SK-N-SH (cell line): ENCODE measurements at regions not wholly inside any gene's neighbourhood (a gene's known extent, or its start where the extent isn't known, plus 50 kb on each side); places are given as distances from the start of the nearest gene placed in this dataset.

ENCODE experiments used
- ELF1 ChIP-seq: IDR thresholded peaks from 2 replicates; pipeline ENCODE4 v1.4.0; 2012
- NFIC ChIP-seq: IDR thresholded peaks from 2 replicates; pipeline ENCODE4 v1.4.0; 2012; ENCODE audit warnings: borderline replicate concordance
- RCOR1 ChIP-seq: fragments of 150-350 bp; IDR thresholded peaks from 2 replicates; pipeline ENCODE4 v1.6.1; 2017; ENCODE audit warnings: antibody characterized with exemption, low read length
- SMC3 ChIP-seq: IDR thresholded peaks from 2 replicates; pipeline ENCODE4 v1.6.1; 2012; ENCODE audit warnings: low read depth, low read length, improper control_type of control experiment
- TAF1 ChIP-seq: IDR thresholded peaks from 2 replicates; pipeline ENCODE4 v1.6.1; 2012; ENCODE audit warnings: low read depth, mild to moderate bottlenecking, low read length, moderate library complexity, borderline replicate concordance
- TF ChIP-seq, protein P1 (sequence below): fragments of 200-600 bp; sonication (generic); IDR thresholded peaks from 2 replicates; pipeline ENCODE4 v1.6.1; 2017; ENCODE audit warnings: antibody characterized with exemption, mild to moderate bottlenecking, moderate library complexity

GRCh38 chr3:110301781-110302180 lies 769.8 kb upstream of the NECTIN3 start:
- TF ChIP-seq RCOR1, result peak; percentile 27; the same call in 1 of the 2 replicates
- no peak for TF ChIP-seq SMC3
- TF ChIP-seq NFIC, result no peak
- TF ChIP-seq, protein P1, sequence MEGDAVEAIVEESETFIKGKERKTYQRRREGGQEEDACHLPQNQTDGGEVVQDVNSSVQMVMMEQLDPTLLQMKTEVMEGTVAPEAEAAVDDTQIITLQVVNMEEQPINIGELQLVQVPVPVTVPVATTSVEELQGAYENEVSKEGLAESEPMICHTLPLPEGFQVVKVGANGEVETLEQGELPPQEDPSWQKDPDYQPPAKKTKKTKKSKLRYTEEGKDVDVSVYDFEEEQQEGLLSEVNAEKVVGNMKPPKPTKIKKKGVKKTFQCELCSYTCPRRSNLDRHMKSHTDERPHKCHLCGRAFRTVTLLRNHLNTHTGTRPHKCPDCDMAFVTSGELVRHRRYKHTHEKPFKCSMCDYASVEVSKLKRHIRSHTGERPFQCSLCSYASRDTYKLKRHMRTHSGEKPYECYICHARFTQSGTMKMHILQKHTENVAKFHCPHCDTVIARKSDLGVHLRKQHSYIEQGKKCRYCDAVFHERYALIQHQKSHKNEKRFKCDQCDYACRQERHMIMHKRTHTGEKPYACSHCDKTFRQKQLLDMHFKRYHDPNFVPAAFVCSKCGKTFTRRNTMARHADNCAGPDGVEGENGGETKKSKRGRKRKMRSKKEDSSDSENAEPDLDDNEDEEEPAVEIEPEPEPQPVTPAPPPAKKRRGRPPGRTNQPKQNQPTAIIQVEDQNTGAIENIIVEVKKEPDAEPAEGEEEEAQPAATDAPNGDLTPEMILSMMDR, result no peak
- TF ChIP-seq TAF1, result no peak
- TF ChIP-seq ELF1, result no peak
